H1 (cell line): ENCODE measurements at regions not wholly inside any gene's neighbourhood (a gene's known extent, or its start where the extent isn't known, plus 50 kb on each side); places are given as distances from the start of the nearest gene placed in this dataset.

Source experiments
- CTCF ChIA-PET: fragments of 300-600 bp; sonication (Branson Sonifier 250); formaldehyde crosslinking; loops from one replicate; lab custom pipeline; 2021; ENCODE audit not compliant: partially characterized antibody; lab: Charles Lee
- POLR2A ChIA-PET: fragments of 300-600 bp; sonication (Branson Sonifier 250); formaldehyde crosslinking; loops from one replicate; lab custom pipeline; 2021; ENCODE audit warnings: inconsistent platforms; ENCODE audit not compliant: partially characterized antibody; lab: Charles Lee
- DNase-seq, 2 experiments: peaks; one replicate each; pipeline versions ENCODE4 v3.0.0 to v3.0.0-alpha.2; 2010 to 2022; ENCODE audit warnings: low spot score in 2 of 2, low read depth in 1 of 2, mixed read lengths in 1 of 2
- FAIRE-seq: peaks from 2 replicates; lab custom pipeline; 2011; peaks lifted over from hg19 to GRCh38; lab: Jason Lieb, UNC
- H2AFZ ChIP-seq: 2 replicates; pipeline ENCODE4 v1.8.1; 2012; ENCODE audit warnings: low read length, inconsistent platforms
- H2AK5ac ChIP-seq: 2 replicates; pipeline ENCODE4 v1.6.1; 2013; ENCODE audit warnings: low read depth, low read length
- H2BK120ac ChIP-seq: replicated peaks from 2 replicates; pipeline ENCODE3; 2013; ENCODE audit warnings: low read depth, low read length, inconsistent platforms
- H2BK12ac ChIP-seq: 2 replicates; pipeline ENCODE4 v1.6.1; 2013; ENCODE audit warnings: low read depth, low read length
- H2BK15ac ChIP-seq: 2 replicates; pipeline ENCODE4 v1.6.1; 2013; ENCODE audit warnings: low read length
- H2BK20ac ChIP-seq: 2 replicates; pipeline ENCODE4 v1.6.1; 2013; ENCODE audit warnings: low read length
- H2BK5ac ChIP-seq: 2 replicates; pipeline ENCODE4 v1.6.1; 2013; ENCODE audit warnings: low read depth, low read length
- H3K14ac ChIP-seq: 2 replicates; pipeline ENCODE4 v1.6.1; 2013; ENCODE audit warnings: inconsistent platforms; ENCODE audit not compliant: insufficient read length
- H3K18ac ChIP-seq: 2 replicates; pipeline ENCODE4 v1.6.1; 2013; ENCODE audit warnings: low read length; ENCODE audit errors: extremely low read depth
- H3K23ac ChIP-seq: 2 replicates; pipeline ENCODE4 v1.6.1; 2013; ENCODE audit warnings: inconsistent platforms; ENCODE audit not compliant: insufficient read length
- H3K23me2 ChIP-seq: 2 replicates; pipeline ENCODE4 v1.6.1; 2013; ENCODE audit warnings: low read depth, low read length
- H3K27ac ChIP-seq: 2 replicates; pipeline ENCODE4 v1.6.1; 2011; ENCODE audit warnings: low read depth, low read length, inconsistent platforms
- H3K27me3 ChIP-seq, 4 experiments: replicated peaks in 1 of 4; 1 replicate in 1 of 4; 2 replicates in 3 of 4; pipeline versions ENCODE4 v1.6.1 to v1.8.1; 2011 to 2013; ENCODE audit warnings: low read length in 3 of 4, mild to moderate bottlenecking in 3 of 4, inconsistent platforms in 2 of 4, mixed read lengths in 2 of 4, moderate library complexity in 1 of 4; ENCODE audit not compliant: control insufficient read depth in 3 of 4, insufficient read depth in 3 of 4; ENCODE audit errors: extremely low read depth in 1 of 4
- H3K36me3 ChIP-seq, 4 experiments: 2 replicates each; pipeline versions ENCODE4 v1.6.1 to v1.8.1; 2011 to 2013; ENCODE audit warnings: mild to moderate bottlenecking in 4 of 4, low read length in 3 of 4, moderate library complexity in 2 of 4, control low read depth in 1 of 4, inconsistent platforms in 1 of 4; ENCODE audit not compliant: insufficient read depth in 4 of 4, control insufficient read depth in 2 of 4
- H3K4ac ChIP-seq: replicated peaks from 2 replicates; pipeline ENCODE3; 2013; ENCODE audit warnings: low read length, low read depth, mixed read lengths, inconsistent platforms; ENCODE audit not compliant: insufficient read length
- H3K4me1 ChIP-seq, 4 experiments: replicated peaks in 1 of 4; 1 replicate in 1 of 4; 2 replicates in 3 of 4; pipeline versions ENCODE4 v1.6.1 to v1.8.1; 2011 to 2013; ENCODE audit warnings: low read length in 3 of 4, inconsistent platforms in 2 of 4, mixed read lengths in 1 of 4; ENCODE audit not compliant: insufficient read depth in 4 of 4, control insufficient read depth in 3 of 4
- H3K4me2 ChIP-seq, 2 experiments: 2 replicates each; pipeline versions ENCODE4 v1.6.1 to v1.8.1; 2011 to 2013; ENCODE audit warnings: low read depth in 2 of 2, low read length in 2 of 2, control low read depth in 1 of 2, inconsistent platforms in 1 of 2, mild to moderate bottlenecking in 1 of 2; ENCODE audit not compliant: insufficient read depth in 1 of 2
- H3K4me3 ChIP-seq, 4 experiments: fragments of 200-600, 300-600 bp in 1 of 4; sonication (generic), shearing (Covaris generic), sonication (Bioruptor Twin) in 1 of 4; 2 replicates each; pipeline versions ENCODE4 v1.5.1 to v1.8.1; 2011 to 2016; ENCODE audit warnings: low read length in 4 of 4, low read depth in 3 of 4, control low read depth in 2 of 4, inconsistent platforms in 2 of 4, mild to moderate bottlenecking in 2 of 4, mixed read lengths in 1 of 4, moderate library complexity in 1 of 4; ENCODE audit not compliant: insufficient read depth in 2 of 4; ENCODE audit errors: extremely low read depth in 1 of 4
- H3K56ac ChIP-seq: replicated peaks from 2 replicates; pipeline ENCODE3; 2013; ENCODE audit warnings: low read depth, mild to moderate bottlenecking, mixed read lengths, low read length, inconsistent platforms; ENCODE audit not compliant: insufficient read length
- H3K79me1 ChIP-seq: 2 replicates; pipeline ENCODE4 v1.6.1; 2013; ENCODE audit warnings: low read depth, low read length, control low read depth
- H3K79me2 ChIP-seq, 2 experiments: 2 replicates each; pipeline versions ENCODE4 v1.6.1 to v1.8.1; 2012 to 2013; ENCODE audit warnings: low read length in 2 of 2, mild to moderate bottlenecking in 2 of 2, inconsistent platforms in 1 of 2; ENCODE audit not compliant: insufficient read depth in 2 of 2, control insufficient read depth in 1 of 2
- H3K9ac ChIP-seq, 4 experiments: replicated peaks in 1 of 4; 1 replicate in 1 of 4; 2 replicates in 3 of 4; pipeline versions ENCODE4 v1.6.1 to v1.8.1; 2011 to 2013; ENCODE audit warnings: low read depth in 3 of 4, low read length in 3 of 4, control low read depth in 2 of 4, mild to moderate bottlenecking in 2 of 4, moderate library complexity in 2 of 4, inconsistent platforms in 1 of 4; ENCODE audit errors: extremely low read depth in 1 of 4
- H3K9me3 ChIP-seq, 2 experiments: 2 replicates each; pipeline versions ENCODE4 v1.6.1 to v1.8.1; 2012 to 2013; ENCODE audit warnings: mild to moderate bottlenecking in 2 of 2, moderate library complexity in 2 of 2, control low read depth in 1 of 2, inconsistent platforms in 1 of 2, low read depth in 1 of 2, low read length in 1 of 2, mixed read lengths in 1 of 2; ENCODE audit not compliant: insufficient read depth in 2 of 2
- H4K20me1 ChIP-seq, 2 experiments: replicated peaks in 1 of 2; 2 replicates each; pipeline versions ENCODE3 to v1.8.1; 2011 to 2013; ENCODE audit warnings: inconsistent platforms in 2 of 2, low read length in 2 of 2, mild to moderate bottlenecking in 1 of 2; ENCODE audit not compliant: insufficient read depth in 2 of 2, control insufficient read depth in 1 of 2
- H4K5ac ChIP-seq: 2 replicates; pipeline ENCODE4 v1.6.1; 2013; ENCODE audit warnings: low read length, low read depth, mixed read lengths, inconsistent platforms; ENCODE audit not compliant: insufficient read length
- H4K8ac ChIP-seq: 2 replicates; pipeline ENCODE4 v1.8.0; 2013; ENCODE audit warnings: mild to moderate bottlenecking, moderate library complexity, low read length, inconsistent platforms; ENCODE audit not compliant: insufficient read depth; ENCODE audit errors: extremely low read depth
- H4K91ac ChIP-seq: replicated peaks from 2 replicates; pipeline ENCODE3; 2013; ENCODE audit warnings: low read length, mixed read lengths, inconsistent platforms; ENCODE audit not compliant: insufficient read length
- RNF2 ChIP-seq: fragments of 200-900, 300-1000 bp; sonication (generic); IDR thresholded peaks from 2 replicates; pipeline ENCODE4 v1.7.1; 2016; ENCODE audit warnings: borderline replicate concordance, low read depth, mild to moderate bottlenecking, antibody characterized with exemption, low read length; ENCODE audit not compliant: poor library complexity, severe bottlenecking; ENCODE audit errors: missing control alignments
- SUZ12 ChIP-seq: fragments of 200-600 bp; sonication (generic); IDR thresholded peaks from 2 replicates; pipeline ENCODE4 v1.6.1; 2012; ENCODE audit warnings: mild to moderate bottlenecking, inconsistent platforms, low read length, moderate library complexity, mixed read lengths
- WGBS, 2 experiments: shearing (Covaris generic) in 1 of 2; methylation state at CpG; one replicate each; pipeline versions ENCODE4 v1.1.6 to v1.1.7; 2013 to 2015; ENCODE audit warnings: low lambda C conversion rate in 2 of 2, mixed read lengths in 2 of 2, inconsistent platforms in 1 of 2, low coverage in 1 of 2, missing lambda C conversion rate in 1 of 2; ENCODE audit not compliant: insufficient replicate concordance in 2 of 2, insufficient coverage in 1 of 2, insufficient read length in 1 of 2; ENCODE audit errors: extremely low coverage in 1 of 2, missing lambda C conversion rate in 1 of 2; 5-methylcytosine and 5-hydroxymethylcytosine counted together

- Histone ChIP-seq H3K36me3 (no peaks in the 10 kb centered on the region), H2BK120ac (no peak overlapping the region), H4K91ac (no peak overlapping the region), H3K14ac (no peak overlapping the region), H3K79me1 (no peaks in the 10 kb centered on the region), H4K5ac (no peak overlapping the region), H3K79me2 (no peaks in the 10 kb centered on the region), H2AK5ac (no peak overlapping the region), H3K23me2 (no peaks in the 10 kb centered on the region), H3K27ac (no peak overlapping the region), H3K18ac (no peak overlapping the region), H3K4ac (no peak overlapping the region), H2BK20ac (no peak overlapping the region), H2BK5ac (no peak overlapping the region), H2AFZ (no peak overlapping the region), H3K4me2 (no peak overlapping the region), H3K9ac (no peak overlapping the region), H3K4me3 (no peak overlapping the region), H4K20me1 (no peaks in the 10 kb centered on the region), H2BK12ac (no peak overlapping the region), H3K27me3 (no peaks in the 10 kb centered on the region), H3K4me1 (no peaks in the 10 kb centered on the region), H3K56ac (no peak overlapping the region), H3K9me3 (no peaks in the 10 kb centered on the region), H2BK15ac (no peak overlapping the region), H3K23ac (no peak overlapping the region), H4K8ac (no peak overlapping the region)
- POLR2A ChIA-PET, result no interaction called here
- no peak for FAIRE-seq
- CTCF ChIA-PET, result interaction anchor here (1.1 kb wide), 1 partner anchor 21 kb away, joined by 3 read pairs; no protein-coding TSS in a partner anchor
- WGBS, 2 experiments, result 88% methylated on average over 2 of the region's 2 CpGs; no CpG with 5 or more reads in 1 of the 2 experiments
- TF ChIP-seq RNF2 (no peak), SUZ12 (no peak)
- no peak for DNase-seq
These were observed 165.2 kb upstream of the DEFB112 start for GRCh38 chr6:50214937-50215336.
